Dendritic cell treated with granulocyte-macrophage colony-stimulating factor and Interleukin-4, amounts not matched to agents 40 ng/mL and 50 ng/mL, for 4 days (primary cell): ENCODE measurements at regions not wholly inside any gene's neighbourhood (a gene's known extent, or its start where the extent isn't known, plus 50 kb on each side); places are given as distances from the start of the nearest gene placed in this dataset.

ENCODE experiments used
- H3K27ac Mint-ChIP-seq: one replicate; pipeline ENCODE4 v1.8.0; 2022; ENCODE audit warnings: mild to moderate bottlenecking, mixed read lengths
- H3K27me3 Mint-ChIP-seq: one replicate; pipeline ENCODE4 v1.8.0; 2022; ENCODE audit warnings: mild to moderate bottlenecking, mixed read lengths
- H3K36me3 Mint-ChIP-seq: one replicate; pipeline ENCODE4 v1.8.0; 2022; ENCODE audit warnings: low read depth, mixed read lengths
- H3K4me1 Mint-ChIP-seq: one replicate; pipeline ENCODE4 v1.8.0; 2022; ENCODE audit warnings: low read depth, mixed read lengths
- H3K4me3 Mint-ChIP-seq: one replicate; pipeline ENCODE4 v1.8.0; 2022; ENCODE audit warnings: mild to moderate bottlenecking, moderate library complexity, mixed read lengths
- H3K9me3 Mint-ChIP-seq: one replicate; pipeline ENCODE4 v1.8.0; 2022; ENCODE audit warnings: mixed read lengths
- intact Hi-C: fragments of 100-400 bp; cut with micrococcal nuclease; formaldehyde crosslinking; loops from one replicate; pipeline ENCODE4 v1.15.0; 2022

DNA sequence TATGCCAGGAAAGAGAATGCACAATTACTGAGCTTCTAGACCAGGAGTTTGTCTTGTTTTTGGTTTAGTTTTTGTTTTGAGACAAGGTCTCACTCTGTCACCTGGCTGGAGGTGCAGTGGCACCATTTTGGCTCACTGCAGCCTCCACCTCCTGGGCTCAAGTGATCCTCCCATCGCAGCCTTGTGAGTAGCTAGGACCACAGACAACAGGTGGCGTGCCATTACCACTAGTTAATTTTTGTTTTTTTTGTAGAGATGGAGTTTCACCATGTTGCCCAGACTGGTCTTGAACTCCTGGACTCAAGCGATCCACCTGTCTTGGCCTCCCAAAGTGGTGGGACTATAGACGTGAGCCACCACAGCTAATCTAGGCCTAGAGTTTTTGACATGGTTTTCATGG is 104.4 kb upstream of the CCDC54 start:
- no peak overlapping the region for H3K4me3 Mint-ChIP-seq
- H3K36me3 Mint-ChIP-seq, result no peaks in the 10 kb centered on the region
- H3K27me3 Mint-ChIP-seq, result no peaks in the 10 kb centered on the region
- no peaks in the 10 kb centered on the region for H3K4me1 Mint-ChIP-seq
- no peaks in the 10 kb centered on the region for H3K9me3 Mint-ChIP-seq
- H3K27ac Mint-ChIP-seq, result no peak overlapping the region
- intact Hi-C loops, result loop anchor here (2.0 kb wide), 1 partner anchor 270 kb away; no protein-coding TSS in a partner anchor

DNA sequence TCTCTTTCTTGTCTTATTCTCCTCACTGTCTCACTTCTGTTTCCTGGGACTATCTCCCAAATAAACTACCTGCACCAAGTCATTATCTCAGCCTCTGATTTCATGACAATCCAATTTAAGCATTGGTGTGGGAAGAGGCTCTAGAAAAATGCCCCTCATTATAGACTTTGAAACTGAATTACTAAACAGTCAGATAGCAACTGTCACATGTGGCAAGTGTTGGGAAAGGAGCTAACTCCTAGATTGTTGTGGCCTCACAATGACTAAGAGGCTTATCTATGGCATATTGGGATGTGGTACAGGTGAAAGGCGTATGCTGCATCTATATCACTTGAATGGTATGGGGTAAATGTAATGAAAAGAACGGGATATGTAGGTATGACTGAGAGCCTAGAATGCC is 103.5 kb upstream of the CCDC54 start:
- Mint-ChIP-seq H3K36me3 (no peaks in the 10 kb centered on the region), H3K4me3 (no peak overlapping the region), H3K27ac (no peak overlapping the region), H3K4me1 (no peaks in the 10 kb centered on the region), H3K9me3 (no peaks in the 10 kb centered on the region), H3K27me3 (no peaks in the 10 kb centered on the region)
- intact Hi-C loops, result loop anchor here (2.0 kb wide), 1 partner anchor 269 kb away; no protein-coding TSS in a partner anchor

DNA sequence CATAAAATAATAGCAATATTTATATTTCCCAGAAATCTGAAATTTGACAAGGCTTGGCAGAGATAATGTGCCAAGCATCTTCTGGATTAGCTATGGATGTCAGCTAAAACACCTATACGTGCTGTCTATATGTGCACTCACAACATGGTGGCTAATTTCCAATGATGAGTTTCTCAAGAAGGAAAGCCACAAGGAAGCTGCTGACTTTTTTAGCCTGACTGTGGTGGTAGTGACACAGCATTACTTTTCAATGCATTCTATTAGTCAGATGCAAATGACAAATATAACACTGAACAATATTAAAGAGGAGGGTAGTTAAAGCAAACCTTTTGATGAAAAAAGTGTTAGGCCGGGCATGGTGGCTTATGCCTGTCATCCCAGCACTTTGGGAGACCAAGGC is 101.7 kb upstream of the CCDC54 start:
- H3K9me3 Mint-ChIP-seq, result no peaks in the 10 kb centered on the region
- H3K4me3 Mint-ChIP-seq, result no peak overlapping the region
- H3K27me3 Mint-ChIP-seq, result no peaks in the 10 kb centered on the region
- no peak overlapping the region for H3K27ac Mint-ChIP-seq
- intact Hi-C loops, result no loop called here
- H3K4me1 Mint-ChIP-seq, result no peaks in the 10 kb centered on the region
- H3K36me3 Mint-ChIP-seq, result no peaks in the 10 kb centered on the region

GRCh38 chr3:107283948-107284347 is 93.3 kb upstream of the CCDC54 start:
- Mint-ChIP-seq H3K36me3 (no peaks in the 10 kb centered on the region), H3K9me3 (no peaks in the 10 kb centered on the region), H3K27ac (no peak overlapping the region), H3K4me3 (no peak overlapping the region), H3K4me1 (no peaks in the 10 kb centered on the region), H3K27me3 (no peaks in the 10 kb centered on the region)
- intact Hi-C loops, result no loop called here

GRCh38 chr3:107284612-107285011 is 92.6 kb upstream of the CCDC54 start:
- Mint-ChIP-seq H3K4me1 (no peaks in the 10 kb centered on the region), H3K36me3 (no peaks in the 10 kb centered on the region), H3K27ac (no peak overlapping the region), H3K27me3 (no peaks in the 10 kb centered on the region), H3K9me3 (no peaks in the 10 kb centered on the region), H3K4me3 (no peak overlapping the region)
- intact Hi-C loops, result no loop called here

DNA sequence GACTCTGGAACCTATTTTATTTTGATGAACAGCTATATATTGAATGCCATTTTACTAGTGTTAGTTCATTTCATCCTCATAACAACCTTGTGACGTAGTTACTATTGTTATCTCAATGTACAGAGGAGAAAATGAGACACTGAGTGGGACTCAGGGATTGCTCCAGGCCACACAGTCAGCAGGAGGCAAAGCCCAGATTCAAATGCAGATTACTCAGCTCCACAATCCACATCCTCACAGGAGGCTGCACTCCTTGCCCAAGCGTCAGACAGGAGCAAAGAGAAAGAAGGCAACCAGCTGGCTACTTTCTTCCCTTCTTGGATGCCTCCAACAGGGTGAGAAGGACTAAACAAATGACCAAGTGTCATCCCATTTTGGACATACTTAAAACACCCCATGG is 92.0 kb upstream of the CCDC54 start:
- Mint-ChIP-seq H3K36me3 (no peaks in the 10 kb centered on the region), H3K27me3 (no peaks in the 10 kb centered on the region), H3K27ac (no peak overlapping the region), H3K4me3 (no peak overlapping the region), H3K4me1 (no peaks in the 10 kb centered on the region), H3K9me3 (no peaks in the 10 kb centered on the region)
- intact Hi-C loops, result no loop called here

DNA sequence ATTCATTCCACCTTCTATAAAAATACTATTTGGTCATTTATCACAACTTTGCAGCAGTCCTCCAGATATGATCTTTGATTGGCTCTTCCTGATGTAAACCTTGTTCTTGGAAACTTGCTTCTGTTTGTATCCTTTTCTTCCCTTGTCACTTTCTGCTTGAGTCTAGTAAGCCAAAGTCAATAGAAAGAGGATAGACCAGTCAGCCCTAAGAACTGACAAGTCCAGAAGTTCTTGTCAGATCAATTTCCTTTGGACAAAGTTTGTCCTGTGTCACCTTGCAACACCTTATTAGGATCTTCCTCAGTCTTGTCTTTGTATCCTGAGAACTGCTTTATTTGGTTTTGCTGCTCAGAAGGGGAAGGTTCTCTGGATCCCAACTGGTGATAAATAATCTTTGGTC is 87.9 kb upstream of the CCDC54 start:
- Mint-ChIP-seq H3K27ac (no peak overlapping the region), H3K9me3 (no peaks in the 10 kb centered on the region), H3K36me3 (no peaks in the 10 kb centered on the region), H3K27me3 (no peaks in the 10 kb centered on the region), H3K4me1 (no peaks in the 10 kb centered on the region), H3K4me3 (no peak overlapping the region)
- intact Hi-C loops, result no loop called here

DNA sequence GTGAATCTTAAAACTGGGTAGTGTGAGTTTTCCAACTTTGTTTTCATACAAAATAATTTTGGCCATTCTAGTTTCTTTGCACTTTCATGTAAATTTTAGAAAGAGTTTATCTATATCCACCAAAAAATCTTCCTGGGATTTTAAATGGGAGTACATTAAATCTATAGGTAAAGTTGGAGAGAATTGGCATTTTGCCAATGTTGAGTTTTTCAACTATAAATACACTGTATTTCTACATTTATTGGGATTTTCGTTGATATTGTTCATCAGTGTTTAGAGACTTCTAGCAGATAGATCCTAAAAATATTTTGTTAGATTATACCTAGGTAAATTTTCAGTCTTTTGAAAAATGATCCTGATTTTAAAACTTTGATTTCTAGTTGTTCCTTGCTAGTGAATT is 83.1 kb upstream of the CCDC54 start:
- H3K9me3 Mint-ChIP-seq, result peaks cover 9% of the 10 kb centered on the region
- H3K4me3 Mint-ChIP-seq, result no peak overlapping the region
- H3K27me3 Mint-ChIP-seq, result no peaks in the 10 kb centered on the region
- intact Hi-C loops, result no loop called here
- H3K4me1 Mint-ChIP-seq, result no peaks in the 10 kb centered on the region
- H3K27ac Mint-ChIP-seq, result no peak overlapping the region
- no peaks in the 10 kb centered on the region for H3K36me3 Mint-ChIP-seq

DNA sequence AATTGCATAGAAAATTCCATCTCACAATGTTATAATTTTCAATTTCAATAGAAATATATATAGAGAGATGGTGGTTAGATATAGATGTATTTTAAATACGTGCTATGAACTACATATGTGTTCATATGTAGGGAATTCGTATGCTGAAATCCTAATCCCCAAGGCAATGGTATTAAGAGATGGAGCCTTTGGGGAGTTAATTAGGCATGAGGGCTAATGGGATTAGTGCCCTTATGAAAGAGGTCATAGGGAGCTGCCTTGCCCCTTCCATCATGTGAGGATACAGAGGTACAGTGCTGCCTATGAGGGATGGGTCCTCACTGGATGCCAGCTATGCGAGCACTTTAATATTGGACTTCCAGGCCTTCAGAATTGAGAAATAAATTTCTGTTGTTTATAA is 79.6 kb upstream of the CCDC54 start:
- intact Hi-C loops, result no loop called here

GRCh38 chr3:107307205-107307604 is 70.0 kb upstream of the CCDC54 start:
- Mint-ChIP-seq H3K27ac (no peak overlapping the region), H3K4me1 (no peaks in the 10 kb centered on the region), H3K9me3 (no peaks in the 10 kb centered on the region), H3K4me3 (no peak overlapping the region), H3K27me3 (no peaks in the 10 kb centered on the region), H3K36me3 (no peaks in the 10 kb centered on the region)
- intact Hi-C loops, result no loop called here

More for the DNA sequence above, 79.6 kb upstream of the CCDC54 start:
- Mint-ChIP-seq H3K9me3 (peaks cover 9% of the 10 kb centered on the region), H3K27me3 (no peaks in the 10 kb centered on the region), H3K4me1 (no peaks in the 10 kb centered on the region), H3K36me3 (no peaks in the 10 kb centered on the region), H3K27ac (no peak overlapping the region), H3K4me3 (no peak overlapping the region)

DNA sequence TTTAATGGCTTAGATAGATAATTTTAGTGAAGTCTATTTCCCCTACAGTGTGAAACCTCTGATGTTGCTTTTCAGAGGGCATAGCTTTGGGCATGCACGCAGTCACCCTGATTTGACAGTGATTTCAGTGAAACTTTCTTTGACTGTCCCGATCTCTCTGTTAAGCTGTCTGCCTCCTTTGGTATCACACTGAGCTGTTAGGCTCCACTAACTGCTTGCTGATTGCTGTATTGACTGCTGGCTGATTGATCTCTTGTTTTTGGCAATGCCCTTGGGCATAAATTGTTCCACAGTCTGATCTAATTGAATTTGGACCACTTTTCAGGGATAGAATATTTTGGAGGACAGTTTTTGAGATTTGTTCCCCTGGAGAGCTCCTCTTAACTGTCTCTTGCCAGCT is 68.5 kb upstream of the CCDC54 start:
- intact Hi-C loops, result no loop called here
- H3K4me3 Mint-ChIP-seq, result no peak overlapping the region
- no peaks in the 10 kb centered on the region for H3K27me3 Mint-ChIP-seq
- no peaks in the 10 kb centered on the region for H3K36me3 Mint-ChIP-seq
- no peaks in the 10 kb centered on the region for H3K9me3 Mint-ChIP-seq
- H3K4me1 Mint-ChIP-seq, result no peaks in the 10 kb centered on the region
- H3K27ac Mint-ChIP-seq, result no peak overlapping the region

DNA sequence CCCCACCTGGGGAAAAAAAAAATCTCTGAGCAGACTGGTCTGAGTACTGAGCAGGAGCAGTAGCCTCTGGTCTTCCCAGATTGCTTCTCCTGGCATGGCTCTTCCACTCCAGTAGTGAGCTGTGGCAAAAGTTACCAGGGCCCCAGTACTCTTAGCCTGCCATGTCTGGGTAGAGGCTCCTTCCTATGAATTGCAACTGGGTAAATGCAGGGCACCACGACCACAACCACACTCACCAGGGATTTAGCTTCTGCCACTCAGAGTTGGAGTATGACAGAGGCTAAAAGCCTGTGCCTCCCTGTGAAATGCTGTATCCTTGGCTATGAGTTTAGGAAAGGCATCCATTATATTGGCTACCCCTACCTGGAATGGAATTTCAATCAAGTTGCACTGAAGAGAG is 67.9 kb upstream of the CCDC54 start:
- H3K36me3 Mint-ChIP-seq, result no peaks in the 10 kb centered on the region
- no peaks in the 10 kb centered on the region for H3K27me3 Mint-ChIP-seq
- no peak overlapping the region for H3K27ac Mint-ChIP-seq
- no peaks in the 10 kb centered on the region for H3K4me1 Mint-ChIP-seq
- H3K9me3 Mint-ChIP-seq, result no peaks in the 10 kb centered on the region
- intact Hi-C loops, result no loop called here
- no peak overlapping the region for H3K4me3 Mint-ChIP-seq

- intact Hi-C loops, result no loop called here
- H3K4me3 Mint-ChIP-seq, result no peak overlapping the region
- H3K4me1 Mint-ChIP-seq, result no peaks in the 10 kb centered on the region
- no peaks in the 10 kb centered on the region for H3K9me3 Mint-ChIP-seq
- no peaks in the 10 kb centered on the region for H3K27me3 Mint-ChIP-seq
- H3K36me3 Mint-ChIP-seq, result no peaks in the 10 kb centered on the region
- H3K27ac Mint-ChIP-seq, result no peak overlapping the region
Measured at GRCh38 chr3:107313711-107314110, 63.5 kb upstream of the CCDC54 start.

DNA sequence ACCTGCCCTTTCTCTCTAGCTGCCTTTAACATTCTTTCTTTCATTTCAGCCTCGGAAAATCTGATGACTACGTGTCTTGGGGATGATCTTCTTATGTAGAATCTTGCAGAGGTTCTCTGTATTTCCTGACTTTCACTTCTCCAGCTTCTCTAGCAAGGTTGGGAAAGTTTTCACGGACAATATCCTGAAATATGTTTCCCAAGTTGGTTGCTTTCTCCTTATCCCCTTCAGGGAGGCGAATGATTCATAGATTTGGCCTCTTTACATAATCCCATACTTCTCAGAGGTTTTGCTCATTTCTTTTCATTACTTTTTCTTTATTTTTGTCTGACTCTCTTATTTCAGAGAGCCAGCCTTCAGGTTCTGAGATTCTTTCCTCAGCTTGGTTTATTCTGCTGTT is 62.1 kb upstream of the CCDC54 start:
- no peak overlapping the region for H3K27ac Mint-ChIP-seq
- no peaks in the 10 kb centered on the region for H3K36me3 Mint-ChIP-seq
- no peaks in the 10 kb centered on the region for H3K9me3 Mint-ChIP-seq
- intact Hi-C loops, result no loop called here
- no peaks in the 10 kb centered on the region for H3K27me3 Mint-ChIP-seq
- no peak overlapping the region for H3K4me3 Mint-ChIP-seq
- H3K4me1 Mint-ChIP-seq, result no peaks in the 10 kb centered on the region

GRCh38 chr3:107323723-107324122 is 53.5 kb upstream of the CCDC54 start:
- intact Hi-C loops, result no loop called here
- Mint-ChIP-seq H3K9me3 (peaks cover 2% of the 10 kb centered on the region), H3K27ac (no peak overlapping the region), H3K4me1 (no peaks in the 10 kb centered on the region), H3K36me3 (no peaks in the 10 kb centered on the region), H3K4me3 (no peak overlapping the region), H3K27me3 (no peaks in the 10 kb centered on the region)
